Spleen (tissue), 11 donors: ENCODE measurements at regions not wholly inside any gene's neighbourhood (a gene's known extent, or its start where the extent isn't known, plus 50 kb on each side); places are given as distances from the start of the nearest gene placed in this dataset.
A peak's percentile ranks its signal among the peaks of the same experiment; 100 is the strongest.

Source experiments
- DNase-seq: peaks from one replicate; pipeline ENCODE4 v3.0.0-alpha.2; 2020
- H3K27ac ChIP-seq, 8 donors: fragments of 200-600 bp; sonication (generic) in 7 of 8; 1 replicate in 4 of 8; 2 replicates in 4 of 8; pipeline versions ENCODE4 v1.5.0 to v1.8.0; 2016 to 2021; ENCODE audit warnings: inconsistent platforms in 4 of 8, mild to moderate bottlenecking in 4 of 8, moderate library complexity in 1 of 8
- H3K27me3 ChIP-seq, 7 donors: fragments of 200-600 bp; sonication (generic) in 6 of 7; replicated peaks in 1 of 7; 1 replicate in 4 of 7; 2 replicates in 3 of 7; pipeline versions ENCODE4 v1.5.0 to v1.8.0; 2016 to 2021; ENCODE audit warnings: inconsistent platforms in 3 of 7, mild to moderate bottlenecking in 1 of 7
- H3K36me3 ChIP-seq, 6 donors: fragments of 200-600 bp; sonication (generic) in 5 of 6; 1 replicate in 4 of 6; 2 replicates in 2 of 6; pipeline versions ENCODE4 v1.5.0 to v1.8.0; 2016 to 2021; ENCODE audit warnings: inconsistent platforms in 2 of 6
- H3K4me1 ChIP-seq, 6 donors: fragments of 200-600 bp; sonication (generic) in 5 of 6; 1 replicate in 3 of 6; 2 replicates in 3 of 6; pipeline versions ENCODE4 v1.5.0 to v1.8.0; 2016 to 2021; ENCODE audit warnings: inconsistent platforms in 3 of 6
- H3K4me3 ChIP-seq, 8 donors: fragments of 200-600 bp; sonication (generic) in 7 of 8; 1 replicate in 4 of 8; 2 replicates in 4 of 8; pipeline versions ENCODE4 v1.5.0 to v1.8.0; 2016 to 2021; ENCODE audit warnings: inconsistent platforms in 4 of 8, mild to moderate bottlenecking in 4 of 8, moderate library complexity in 2 of 8
- H3K9me3 ChIP-seq, 8 donors: fragments of 200-600 bp; sonication (generic) in 7 of 8; 1 replicate in 4 of 8; 2 replicates in 4 of 8; pipeline versions ENCODE4 v1.5.0 to v1.8.0; 2016 to 2021; ENCODE audit warnings: inconsistent platforms in 4 of 8
- CTCF ChIP-seq, 11 experiments: fragments of 200-600 bp in 7 of 11; fragments of 450-650 bp in 4 of 11; sonication (generic) in 4 of 11; IDR thresholded peaks in 8 of 11; conservative IDR thresholded peaks in 3 of 11; 1 replicate in 7 of 11; 2 replicates in 4 of 11; pipeline versions ENCODE4 v1.4.0 to v1.8.0; 2016 to 2021; ENCODE audit warnings: antibody characterized with exemption in 11 of 11, inconsistent platforms in 4 of 11, mild to moderate bottlenecking in 1 of 11
- POLR2A ChIP-seq, 3 donors: fragments of 450-650 bp; IDR thresholded peaks; one replicate each; pipeline ENCODE4 v1.5.1; 2017; ENCODE audit warnings: antibody characterized with exemption in 3 of 3, mild to moderate bottlenecking in 1 of 3
- POLR2AphosphoS5 ChIP-seq, 3 donors: sonication (generic); formaldehyde crosslinking; IDR thresholded peaks; one replicate each; pipeline ENCODE4 v1.5.1; 2017; ENCODE audit warnings: antibody characterized with exemption in 3 of 3
- WGBS, 5 donors: extraction: QIAGEN DNeasy Blood & Tissue Kit in 3 of 5; methylation state at CpG; one replicate each; pipeline versions ENCODE4 v1.1.5 to v1.1.7; 2013 to 2018; 5-methylcytosine and 5-hydroxymethylcytosine counted together
- intact Hi-C: fragments of 100-400 bp; cut with DNase I; formaldehyde crosslinking; loops from one replicate; pipeline ENCODE4 v1.15.0; 2023; ENCODE audit warnings: low total_unique reads
- donor health status: healthy with polysubstance abuse.
- donor health status: DM: no; HTN: no; CAD: no; lungs with moderate emphysema.
- donor health status: DM: no; HTN: no; CAD: no.
- donor health status: Bipolar disorder and iron deficiency.
- donor health status: healthy.
- donor health status: DM: no; HTN: no; CAD: no.
- donor health status: DM: yes; HTN: yes; CAD: no.

DNA sequence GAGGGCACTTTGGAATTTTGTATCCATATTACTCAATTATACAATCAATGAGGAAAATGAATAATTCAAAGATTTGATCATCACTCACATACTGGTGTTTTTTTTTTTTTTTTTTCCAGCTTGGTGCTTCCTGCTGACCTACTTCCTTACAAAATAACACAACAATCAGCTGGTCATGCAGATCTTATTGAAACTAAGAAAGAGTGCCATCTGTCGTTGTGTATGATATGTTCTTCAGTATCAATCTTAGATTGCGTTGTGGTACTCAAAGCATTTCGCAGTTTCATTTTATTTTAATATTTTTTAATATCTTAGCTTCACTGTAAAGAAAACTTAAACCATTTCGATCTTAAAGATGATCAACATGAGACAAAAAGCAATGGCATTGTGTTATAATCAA, 155.6 kb downstream of the OGFRL1 start:
- peaks cover 0 to 15% (median 0%) of the 10 kb centered on the region in 6 donors for H3K4me1 ChIP-seq
- no peak overlapping the region for H3K27ac ChIP-seq
- no peak overlapping the region for H3K4me3 ChIP-seq
- H3K36me3 ChIP-seq: no peaks in the 10 kb centered on the region
- no peaks in the 10 kb centered on the region for H3K27me3 ChIP-seq
- H3K9me3 ChIP-seq: peaks cover 0 to 15% (median 9%) of the 10 kb centered on the region in 8 donors
- WGBS, 5 donors: 64 to 75% (median 70%) methylated on average over 4 of the region's 4 CpGs
- intact Hi-C loops: no loop called here
- DNase-seq: no peak
- TF ChIP-seq CTCF (IDR thresholded peaks at IDR 0.05 in 8 of 11, conservative IDR thresholded peaks at IDR 0.05 in 3 of 11): no peak
- TF ChIP-seq POLR2A (IDR thresholded peaks at IDR 0.05): no peak
- no peak for TF ChIP-seq POLR2AphosphoS5 (IDR thresholded peaks at IDR 0.05)

DNA sequence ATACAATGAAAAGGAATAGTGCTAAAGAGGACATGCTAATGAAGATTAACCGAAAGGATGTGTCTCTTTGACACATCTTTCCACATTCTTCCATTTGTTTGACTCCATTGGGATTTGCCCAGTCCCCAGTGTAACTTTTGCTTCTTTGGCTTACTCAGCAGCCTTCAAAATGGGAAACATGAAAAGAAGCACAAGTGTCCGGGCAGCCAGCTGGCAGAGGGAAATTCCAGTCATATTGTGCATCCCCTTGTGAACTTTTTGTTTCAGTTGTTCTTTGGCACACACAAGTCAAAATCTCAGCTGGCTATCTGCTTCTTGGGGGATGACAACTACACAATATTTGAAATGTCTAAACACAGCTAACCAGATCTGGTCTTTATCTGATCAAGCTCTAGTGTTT, 157.4 kb downstream of the OGFRL1 start:
- H3K27me3 ChIP-seq: no peaks in the 10 kb centered on the region
- WGBS, 5 donors: 43 to 64% (median 58%) methylated on average over 2 of the region's 2 CpGs
- H3K4me1 ChIP-seq: peaks cover 0 to 15% (median 0%) of the 10 kb centered on the region in 6 donors
- no peaks in the 10 kb centered on the region for H3K9me3 ChIP-seq
- peak overlapping the region in 6 of 8 donors; percentile 8 to 39 (median 28) for H3K27ac ChIP-seq
- H3K4me3 ChIP-seq: no peak overlapping the region
- intact Hi-C loops: no loop called here
- DNase-seq: no peak
- TF ChIP-seq CTCF (IDR thresholded peaks at IDR 0.05 in 8 of 11, conservative IDR thresholded peaks at IDR 0.05 in 3 of 11) (no peak), POLR2AphosphoS5 (IDR thresholded peaks at IDR 0.05) (no peak), POLR2A (IDR thresholded peaks at IDR 0.05) (no peak)
- no peaks in the 10 kb centered on the region for H3K36me3 ChIP-seq

DNA sequence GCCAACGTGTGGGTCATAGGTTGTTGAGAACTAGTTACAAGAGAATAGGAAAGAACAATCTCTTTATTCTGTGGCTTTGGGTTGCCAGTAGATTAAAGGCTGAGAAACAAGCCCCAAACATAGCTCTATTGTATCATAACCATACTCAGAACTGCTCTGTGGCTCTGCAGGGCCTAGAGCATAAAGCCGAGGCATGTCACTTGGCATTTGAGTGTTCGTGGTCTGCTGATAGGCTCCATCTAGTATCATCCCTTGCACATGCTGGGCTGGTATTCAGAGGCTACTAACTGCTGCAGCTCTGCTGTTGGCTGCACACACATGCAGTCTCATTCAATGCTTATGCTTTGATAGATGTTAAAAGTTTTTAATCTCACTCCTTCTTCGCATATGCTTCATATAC, 157.9 kb downstream of the OGFRL1 start:
- peaks cover 0 to 15% (median 0%) of the 10 kb centered on the region in 6 donors for H3K4me1 ChIP-seq
- TF ChIP-seq POLR2A (IDR thresholded peaks at IDR 0.05) (no peak), POLR2AphosphoS5 (IDR thresholded peaks at IDR 0.05) (no peak), CTCF (IDR thresholded peaks at IDR 0.05 in 8 of 11, conservative IDR thresholded peaks at IDR 0.05 in 3 of 11) (no peak)
- no peak overlapping the region for H3K4me3 ChIP-seq
- H3K27ac ChIP-seq: peak overlapping the region in 6 of 8 donors; percentile 8 to 39 (median 28)
- intact Hi-C loops: no loop called here
- no peak for DNase-seq
- H3K9me3 ChIP-seq: no peaks in the 10 kb centered on the region
- no peaks in the 10 kb centered on the region for H3K36me3 ChIP-seq
- WGBS, 5 donors: 75 to 83% (median 80%) methylated on average over 4 of the region's 4 CpGs
- no peaks in the 10 kb centered on the region for H3K27me3 ChIP-seq

DNA sequence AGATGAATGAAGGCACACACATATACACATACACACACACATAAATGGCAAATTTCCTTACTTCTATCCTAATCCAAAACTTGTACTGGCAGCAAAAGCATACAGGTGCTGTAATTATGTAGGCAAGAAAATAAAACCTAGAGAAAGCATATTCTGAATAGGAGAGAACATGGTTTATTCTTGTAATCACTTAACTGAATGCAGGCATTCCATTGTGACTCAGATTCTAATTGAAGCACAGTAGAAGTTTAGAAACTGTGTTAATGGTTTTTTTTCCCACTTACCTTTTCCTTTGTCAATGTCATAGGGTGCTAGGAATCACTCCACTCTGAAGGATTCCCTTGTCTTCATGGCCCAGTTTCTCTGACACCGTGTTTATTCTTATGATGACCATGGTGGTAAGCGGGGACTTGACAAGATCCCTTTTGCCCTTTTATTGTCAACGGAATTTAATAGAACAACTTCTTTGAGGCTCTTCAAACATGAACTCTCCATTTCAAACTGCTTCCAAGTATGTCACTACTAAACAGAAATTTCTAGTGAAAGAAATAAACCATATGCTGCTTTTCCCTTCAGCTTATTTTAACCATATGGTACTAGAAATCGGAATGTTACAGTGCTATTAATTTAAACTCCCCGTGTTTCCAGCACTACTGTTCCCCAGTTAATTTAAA, 164.2 kb downstream of the OGFRL1 start:
- WGBS, 5 donors: 66 to 73% (median 72%) methylated on average over 5 of the region's 5 CpGs
- Histone ChIP-seq H3K27me3 (no peaks in the 10 kb centered on the region), H3K9me3 (no peaks in the 10 kb centered on the region), H3K4me1 (no peaks in the 10 kb centered on the region), H3K4me3 (no peak overlapping the region), H3K27ac (no peak overlapping the region), H3K36me3 (no peaks in the 10 kb centered on the region)
- TF ChIP-seq CTCF (IDR thresholded peaks at IDR 0.05 in 8 of 11, conservative IDR thresholded peaks at IDR 0.05 in 3 of 11) (no peak), POLR2AphosphoS5 (IDR thresholded peaks at IDR 0.05) (no peak), POLR2A (IDR thresholded peaks at IDR 0.05) (no peak)
- DNase-seq: no peak
- intact Hi-C loops: no loop called here
